OCI-LY1 (cell line): ENCODE measurements at regions not wholly inside any gene's neighbourhood (a gene's known extent, or its start where the extent isn't known, plus 50 kb on each side); places are given as distances from the start of the nearest gene placed in this dataset.

ENCODE experiments used
- CTCF ChIP-seq: fragments of 200-600 bp; sonication (generic), shearing (Covaris generic); IDR thresholded peaks from 2 replicates; pipeline ENCODE4 v1.5.1; 2017; ENCODE audit warnings: mild to moderate bottlenecking, antibody characterized with exemption, low read length, moderate library complexity, mixed read lengths
- EZH2 ChIP-seq: fragments of 200-600 bp; sonication (generic), shearing (Covaris generic); IDR thresholded peaks from 2 replicates; pipeline ENCODE4 v1.8.0; 2017; ENCODE audit warnings: borderline replicate concordance, mixed run types, mild to moderate bottlenecking, antibody characterized with exemption, low read length, moderate library complexity, mixed read lengths

- TF ChIP-seq CTCF (no peak), EZH2 (no peak)
Observed at GRCh38 chr10:4266416-4267085, 481.5 kb upstream of the KLF6 start.
